RKO (cell line): ENCODE measurements at regions not wholly inside any gene's neighbourhood (a gene's known extent, or its start where the extent isn't known, plus 50 kb on each side); places are given as distances from the start of the nearest gene placed in this dataset.
"Not testable (repeated sequence)": the region's sequence is repeated elsewhere in the genome, so short reads cannot be mapped to it uniquely, and the experiment has no call there.

Source experiments
- DNase-seq: peaks from one replicate; pipeline ENCODE4 v3.0.0-alpha.2; 2016; ENCODE audit warnings: low spot score

- DNase-seq: no peak
Measured at GRCh38 chr11:81886406-81887075, 847.1 kb downstream of the FAM181B start.

GRCh38 chr11:81874635-81875034 lies 859.0 kb downstream of the FAM181B start:
- no peak for DNase-seq

- no peak for DNase-seq
Measured at GRCh38 chr11:81870815-81871214, 862.8 kb downstream of the FAM181B start.

- no peak for DNase-seq
Measured at GRCh38 chr11:81870066-81870412, 863.6 kb downstream of the FAM181B start.

DNA sequence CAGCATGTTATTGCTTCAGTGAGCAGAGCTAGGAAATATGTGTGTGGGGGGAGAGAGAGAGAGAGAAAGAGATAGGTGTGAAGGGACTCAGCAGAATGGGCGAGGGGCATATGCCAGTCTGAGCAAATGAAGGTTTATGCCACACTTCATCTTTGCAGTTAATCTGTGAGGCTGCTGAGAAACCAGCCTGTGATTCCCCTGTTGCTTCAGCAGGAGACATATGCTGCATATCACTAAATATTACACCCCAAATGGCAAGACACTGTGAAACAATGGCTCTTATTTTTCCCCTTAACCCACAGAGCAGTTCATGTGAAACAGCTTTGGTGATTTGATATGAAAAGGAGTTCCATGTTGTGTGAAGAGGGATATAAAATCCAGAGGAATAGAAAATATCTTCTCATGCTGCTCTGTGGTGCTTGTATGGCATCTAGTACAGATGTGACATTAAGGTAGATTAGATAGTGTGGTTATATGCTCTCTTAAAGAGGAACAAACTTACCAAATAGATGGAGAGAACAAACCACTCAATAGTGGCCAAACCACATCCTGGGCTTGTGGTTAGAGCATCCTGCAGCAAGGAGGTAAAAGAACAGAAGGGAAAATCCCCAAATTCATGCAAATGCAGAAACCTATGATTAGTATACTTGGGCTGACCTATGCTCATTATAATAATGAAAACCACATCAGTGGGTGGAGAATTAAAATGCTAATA lies 864.2 kb downstream of the FAM181B start:
- DNase-seq: no peak

GRCh38 chr11:81866896-81867295 lies 866.8 kb downstream of the FAM181B start:
- DNase-seq: no peak

GRCh38 chr11:81857386-81857785 lies 876.3 kb downstream of the FAM181B start:
- no peak for DNase-seq

- DNase-seq: no peak
Measured at GRCh38 chr11:81853791-81854190, 879.9 kb downstream of the FAM181B start.

DNA sequence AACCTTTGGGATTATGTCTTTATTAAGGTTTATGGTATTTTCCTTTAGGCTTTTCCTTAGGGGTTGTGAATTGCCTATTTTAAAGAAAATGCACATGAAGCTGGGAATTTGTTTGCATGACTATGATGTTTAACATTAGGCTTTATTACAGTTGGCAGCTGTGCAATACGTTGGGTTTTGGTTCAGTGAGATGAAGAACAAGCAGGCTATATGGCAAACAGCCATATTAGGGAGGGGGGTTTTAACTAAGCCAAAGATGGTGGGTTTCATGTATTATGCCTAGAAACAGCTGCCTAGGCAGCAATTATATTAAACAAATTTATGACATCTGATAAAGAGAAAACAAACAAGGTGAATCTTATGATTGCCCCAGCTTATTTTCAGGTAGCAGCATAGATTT lies 880.8 kb downstream of the FAM181B start:
- DNase-seq: no peak

GRCh38 chr11:81840380-81840779 lies 893.3 kb downstream of the FAM181B start:
- DNase-seq: no peak

DNA sequence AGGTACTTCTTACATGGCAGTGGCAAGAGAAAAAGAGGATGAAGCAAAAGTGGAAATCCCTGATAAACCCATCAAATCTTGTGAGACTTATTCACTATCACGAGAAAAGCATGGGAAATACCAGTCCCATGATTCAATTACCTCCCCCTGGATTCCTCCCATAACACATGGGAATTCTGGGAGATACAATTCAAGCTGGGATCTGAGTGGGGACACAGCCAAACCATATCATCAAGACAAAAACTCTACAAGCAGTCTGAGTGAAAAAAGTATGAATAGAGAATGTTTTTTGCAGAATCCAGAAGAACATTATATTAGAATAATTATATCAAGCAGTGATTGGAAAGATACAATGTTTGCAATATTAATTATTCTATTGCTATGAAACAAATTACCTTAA lies 893.7 kb downstream of the FAM181B start:
- DNase-seq: no peak

DNA sequence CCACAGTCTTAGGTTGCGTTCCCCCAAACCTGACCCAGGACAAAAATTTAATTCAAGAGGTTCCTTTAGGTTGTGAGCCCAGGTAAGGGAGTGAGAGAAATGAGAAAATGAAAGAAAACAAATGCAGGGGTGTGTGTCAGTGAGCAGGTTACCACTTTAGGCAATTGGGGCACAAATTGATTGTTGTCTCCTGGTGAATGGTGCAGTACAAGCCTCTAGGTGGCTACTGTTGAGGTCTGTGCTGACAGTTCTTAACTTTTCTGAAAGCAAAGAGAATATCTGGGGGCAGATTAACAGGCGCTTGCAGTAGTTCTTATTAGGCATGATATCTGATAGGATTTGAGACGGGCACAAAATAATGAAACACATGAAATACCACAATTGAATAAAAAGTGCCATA lies 894.6 kb downstream of the FAM181B start:
- no peak for DNase-seq

DNA sequence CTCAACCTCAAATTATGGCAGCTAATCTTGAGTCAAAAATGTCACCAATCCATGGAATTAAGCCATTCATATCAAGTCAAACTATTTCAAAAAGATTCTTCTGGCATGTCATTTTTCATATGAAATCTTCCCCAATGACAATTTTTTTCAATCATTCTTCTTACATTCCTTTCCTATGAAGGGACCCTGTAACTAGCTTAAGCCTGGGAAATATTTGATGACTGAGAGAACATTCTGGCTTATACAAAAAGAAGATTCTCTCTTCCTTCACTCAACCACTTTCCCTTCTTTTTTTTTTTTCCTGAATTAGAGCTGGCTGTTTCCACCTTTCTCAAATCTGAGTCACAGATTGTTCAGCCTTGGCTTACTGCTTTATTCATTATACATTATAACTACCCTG lies 903.7 kb downstream of the FAM181B start:
- no peak for DNase-seq

DNA sequence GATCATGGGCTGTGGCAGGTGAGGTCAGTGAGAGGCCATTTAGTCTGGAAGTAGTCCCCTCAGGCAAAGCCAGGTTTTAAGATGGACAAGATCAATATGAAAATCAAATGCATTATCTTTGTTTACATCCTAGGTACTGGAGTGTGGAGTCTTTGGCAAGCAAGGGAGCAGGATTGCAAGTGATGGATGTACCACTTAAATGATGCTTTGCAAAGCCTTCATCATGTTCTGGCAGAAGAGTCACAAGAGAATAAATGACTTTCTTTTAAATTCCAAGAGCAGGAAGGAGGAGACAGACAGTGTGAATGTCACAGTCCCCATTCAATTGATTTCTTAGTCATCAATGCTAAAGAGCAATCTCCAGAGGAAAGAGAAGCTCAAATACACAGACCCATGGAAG lies 908.3 kb downstream of the FAM181B start:
- no peak for DNase-seq

DNA sequence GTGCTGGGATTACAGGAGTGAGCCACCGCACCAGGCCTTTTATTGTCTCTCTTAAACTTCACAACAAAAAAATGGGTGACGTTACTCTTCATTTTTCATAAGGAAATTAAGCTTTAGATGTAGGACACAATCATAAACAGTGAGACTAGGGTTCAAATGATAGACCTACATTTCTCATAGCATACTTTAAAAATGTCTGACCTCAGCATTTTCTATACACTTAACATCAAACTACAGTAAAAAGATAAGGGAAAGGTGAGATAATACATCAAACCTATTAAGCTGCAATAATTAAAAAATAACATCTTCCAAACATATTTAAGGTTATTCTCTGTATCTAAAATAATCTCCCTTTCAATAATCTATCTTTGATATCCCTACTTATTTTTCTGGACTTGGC lies 914.2 kb downstream of the FAM181B start:
- no peak for DNase-seq

- no peak for DNase-seq
Measured at GRCh38 chr11:81804858-81805257, 928.8 kb downstream of the FAM181B start.

- no peak for DNase-seq
Measured at GRCh38 chr11:81802591-81802990, 931.1 kb downstream of the FAM181B start.

DNA sequence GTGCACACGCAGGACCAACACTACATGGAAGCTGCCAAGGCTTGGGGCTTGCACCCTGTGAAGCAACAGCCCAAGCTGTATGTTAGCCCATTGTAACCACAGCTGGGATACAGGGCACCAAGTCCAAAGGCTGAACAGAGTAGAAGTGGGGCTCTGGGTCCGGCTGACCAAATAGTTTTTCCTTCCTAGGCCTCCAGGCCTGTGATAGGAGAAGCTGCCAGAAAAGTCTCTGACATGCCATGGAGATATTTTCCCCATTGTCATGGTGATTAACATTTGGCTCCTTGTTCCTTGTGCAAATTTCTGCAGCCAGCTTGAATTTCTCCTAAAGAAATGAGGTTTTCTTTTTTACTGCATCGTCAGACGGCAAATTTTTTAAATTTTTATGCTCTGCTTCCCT lies 941.2 kb downstream of the FAM181B start:
- DNase-seq: no peak

DNA sequence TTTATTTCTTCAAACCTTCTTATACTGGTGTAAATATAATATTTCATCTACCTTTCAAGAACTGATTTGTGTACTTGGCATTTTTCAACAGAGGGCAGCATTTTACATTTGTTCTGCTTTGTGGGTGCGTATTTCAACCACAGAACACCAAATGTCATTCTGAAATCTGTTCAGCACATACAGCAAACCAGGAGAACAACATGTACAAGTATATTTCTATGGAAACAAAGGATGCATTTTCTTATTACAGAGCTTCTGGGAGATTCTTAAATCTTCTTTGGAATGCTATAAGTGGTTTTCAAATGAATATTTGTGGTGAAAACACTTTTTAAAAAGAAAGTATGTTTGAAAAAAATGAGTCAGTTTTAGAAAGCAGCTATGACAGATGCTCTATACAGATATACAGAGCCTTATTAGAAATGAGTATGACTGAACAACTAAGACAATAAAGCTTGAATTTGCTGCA lies 946.0 kb downstream of the FAM181B start:
- DNase-seq: peak; percentile 37

GRCh38 chr11:81772166-81772565 lies 961.5 kb downstream of the FAM181B start:
- no peak for DNase-seq

DNA sequence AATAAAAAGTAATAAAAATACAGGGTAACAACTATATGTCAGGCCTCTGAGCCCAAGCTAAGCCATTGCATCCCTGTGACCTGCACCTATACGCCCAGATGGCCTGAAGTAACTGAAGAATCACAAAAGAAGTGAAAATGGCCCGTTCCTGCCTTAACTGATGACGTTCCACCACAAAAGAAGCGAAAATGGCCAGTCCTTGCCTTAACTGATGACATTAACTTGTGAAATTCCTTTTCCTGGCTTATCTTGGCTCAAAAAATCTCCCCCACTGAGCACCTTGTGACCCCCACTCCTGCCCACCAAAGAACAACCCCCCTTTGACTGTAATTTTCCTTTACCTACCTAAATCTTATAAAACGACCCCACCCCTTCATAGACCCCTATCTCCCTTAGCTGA lies 963.8 kb downstream of the FAM181B start:
- DNase-seq: not testable (repeated sequence)

- DNase-seq: no peak
Measured at GRCh38 chr11:81756864-81757595, 976.6 kb downstream of the FAM181B start.

DNA sequence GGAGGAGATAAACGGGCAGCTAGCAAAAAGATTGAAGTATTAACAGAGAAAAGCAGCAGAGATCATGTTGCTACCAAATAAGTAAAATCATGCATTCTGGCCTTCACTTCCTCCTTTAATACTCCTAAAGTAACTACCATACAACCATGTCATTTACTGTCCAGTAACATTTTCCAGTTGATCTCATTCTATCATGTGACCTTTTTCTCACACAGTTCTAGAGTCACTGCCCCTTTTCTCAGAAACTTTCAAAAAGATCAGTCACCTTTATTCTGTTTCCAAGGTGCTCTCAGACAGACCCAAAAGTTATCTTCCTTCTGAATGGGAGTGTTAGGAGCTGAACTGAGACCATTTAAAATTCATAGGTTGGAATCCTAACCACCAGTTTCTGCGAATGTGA lies 984.4 kb downstream of the FAM181B start:
- no peak for DNase-seq
